Heart right ventricle (tissue), 16 donors: ENCODE measurements at regions not wholly inside any gene's neighbourhood (a gene's known extent, or its start where the extent isn't known, plus 50 kb on each side); places are given as distances from the start of the nearest gene placed in this dataset.

Experiments
- ATAC-seq, 8 donors: fragments of 200-7000 bp; cut with Tn5 transposase; one replicate each; pipeline ENCODE4 v1.9.1; 2020; ENCODE audit warnings: mild to moderate bottlenecking in 8 of 8, moderate library complexity in 8 of 8, moderate number of reproducible peaks in 1 of 8
- DNase-seq, 2 donors: peaks; one replicate each; pipeline ENCODE4 v3.0.0-alpha.2; 2020
- H3K27ac ChIP-seq, 10 donors: fragments of 200-600 bp; sonication (generic) in 2 of 10; one replicate each; pipeline versions ENCODE4 v1.5.0 to v1.8.0; 2020 to 2022; ENCODE audit warnings: mild to moderate bottlenecking in 3 of 10
- H3K27me3 ChIP-seq, 7 donors: fragments of 200-600 bp; one replicate each; pipeline ENCODE4 v1.8.0; 2021 to 2022; ENCODE audit warnings: mild to moderate bottlenecking in 2 of 7
- H3K36me3 ChIP-seq, 9 donors: fragments of 200-600 bp; sonication (generic) in 1 of 9; one replicate each; pipeline versions ENCODE4 v1.5.0 to v1.8.0; 2020 to 2022; ENCODE audit warnings: mild to moderate bottlenecking in 2 of 9
- H3K4me1 ChIP-seq, 9 donors: fragments of 200-600 bp; sonication (generic) in 1 of 9; one replicate each; pipeline versions ENCODE4 v1.5.0 to v1.8.0; 2020 to 2022; ENCODE audit warnings: mild to moderate bottlenecking in 4 of 9
- H3K4me3 ChIP-seq, 10 donors: fragments of 200-600 bp; sonication (generic) in 2 of 10; one replicate each; pipeline versions ENCODE4 v1.5.0 to v1.8.0; 2020 to 2022; ENCODE audit warnings: mild to moderate bottlenecking in 7 of 10, moderate library complexity in 2 of 10
- H3K9me3 ChIP-seq, 11 donors: fragments of 200-600 bp in 10 of 11; sonication (generic) in 2 of 11; one replicate each; pipeline versions ENCODE4 v1.5.0 to v1.8.0; 2013 to 2022; ENCODE audit warnings: mild to moderate bottlenecking in 2 of 11, control low read depth in 1 of 11, moderate library complexity in 1 of 11
- WGBS, 2 donors: extraction: QIAGEN DNeasy Blood & Tissue Kit; methylation state at CpG; one replicate each; pipeline ENCODE4 v1.1.7; 2013; ENCODE audit warnings: inconsistent platforms in 1 of 2; 5-methylcytosine and 5-hydroxymethylcytosine counted together
- intact Hi-C, 10 donors: fragments of 100-400 bp; cut with DNase I; formaldehyde crosslinking; loops; one replicate each; pipeline versions ENCODE4 v1.11.1 to v1.14.2; 2022
- TF ChIP-seq, protein P1 (sequence below), 9 donors: fragments of 200-600 bp; sonication (generic) in 2 of 9; IDR thresholded peaks; one replicate each; pipeline versions ENCODE4 v1.5.0 to v1.8.0; 2021 to 2022; ENCODE audit warnings: antibody characterized with exemption in 9 of 9, mild to moderate bottlenecking in 5 of 9, moderate library complexity in 1 of 9
- donor health status: Arrhythmogenic right ventricular cardiomyopathy.
- donor health status: ischemic (EF 13 %, LVEDD 7.1; RV severe dilation, severe dysfunction).
- donor health status: healthy with polysubstance abuse.
- donor health status: DM: no; HTN: yes; CAD: no.
- donor health status: DM: no; HTN: no; CAD: no.
- donor health status: ischemic (EF 25% LVEDD 6.9; RV normal size, moderate dysfunction).
- donor health status: ischemic (EF 25% LVEDD 5.7; RV mildly dilated, moderate dysfunction).
- donor health status: healthy.
- donor health status: DM: yes; HTN: yes; CAD: no.
- donor health status: Ischemic cardiomyopathy.
- donor health status: ischemic (EF 35%, LVEDD 5.7; RV mildly dilated, moderate dysfunction).
- donor health status: nonischemic (EF 11% LVEDD 7.7; RV severe dilation, severe dysfunction).
- donor health status: DM: yes; HTN: yes; CAD: no.
- donor health status: PGD.
- donor health status: ischemic (EF 29% LVEDD 5.4; RV normal size, mild dysfunction).
- donor health status: nonischemic (EF 23%, LVEDD 6.1; RV moderate dilation, normal function).

DNA sequence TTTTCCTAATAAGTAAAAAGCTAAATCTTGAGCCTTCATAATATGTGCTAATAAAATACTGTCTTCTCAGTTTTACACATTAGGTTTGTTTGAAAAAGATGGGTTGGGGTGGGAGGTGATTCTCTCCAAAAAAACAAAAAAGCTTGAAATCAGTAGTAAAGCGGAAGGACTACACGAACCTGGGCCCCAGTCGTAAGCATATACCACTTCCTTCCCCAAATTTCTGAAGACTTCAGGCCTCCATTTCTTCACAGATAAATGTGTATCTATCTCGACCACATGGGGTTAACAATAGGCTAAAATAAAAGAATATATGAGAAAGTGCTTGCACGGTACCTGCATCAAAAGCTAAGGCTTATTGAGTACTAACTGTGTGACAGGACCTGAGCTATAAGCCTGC lies 51.6 kb upstream of the PAX2 start:
- intact Hi-C loops: no loop called here
- Histone ChIP-seq H3K9me3 (no peaks in the 10 kb centered on the region), H3K4me3 (no peak overlapping the region), H3K4me1 (peaks cover 0 to 3% (median 0%) of the 10 kb centered on the region in 9 donors), H3K27ac (no peak overlapping the region), H3K36me3 (no peaks in the 10 kb centered on the region), H3K27me3 (peaks cover 4 to 75% (median 53%) of the 10 kb centered on the region in 7 donors)
- TF ChIP-seq, protein P1, sequence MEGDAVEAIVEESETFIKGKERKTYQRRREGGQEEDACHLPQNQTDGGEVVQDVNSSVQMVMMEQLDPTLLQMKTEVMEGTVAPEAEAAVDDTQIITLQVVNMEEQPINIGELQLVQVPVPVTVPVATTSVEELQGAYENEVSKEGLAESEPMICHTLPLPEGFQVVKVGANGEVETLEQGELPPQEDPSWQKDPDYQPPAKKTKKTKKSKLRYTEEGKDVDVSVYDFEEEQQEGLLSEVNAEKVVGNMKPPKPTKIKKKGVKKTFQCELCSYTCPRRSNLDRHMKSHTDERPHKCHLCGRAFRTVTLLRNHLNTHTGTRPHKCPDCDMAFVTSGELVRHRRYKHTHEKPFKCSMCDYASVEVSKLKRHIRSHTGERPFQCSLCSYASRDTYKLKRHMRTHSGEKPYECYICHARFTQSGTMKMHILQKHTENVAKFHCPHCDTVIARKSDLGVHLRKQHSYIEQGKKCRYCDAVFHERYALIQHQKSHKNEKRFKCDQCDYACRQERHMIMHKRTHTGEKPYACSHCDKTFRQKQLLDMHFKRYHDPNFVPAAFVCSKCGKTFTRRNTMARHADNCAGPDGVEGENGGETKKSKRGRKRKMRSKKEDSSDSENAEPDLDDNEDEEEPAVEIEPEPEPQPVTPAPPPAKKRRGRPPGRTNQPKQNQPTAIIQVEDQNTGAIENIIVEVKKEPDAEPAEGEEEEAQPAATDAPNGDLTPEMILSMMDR (IDR thresholded peaks at IDR 0.05): no peak
- DNase-seq: no peak
- ATAC-seq: no peak
- WGBS, 2 donors: 59 to 66% methylated on average over 5 of the region's 5 CpGs
